Vagina (tissue), 2 donors: ENCODE measurements at regions not wholly inside any gene's neighbourhood (a gene's known extent, or its start where the extent isn't known, plus 50 kb on each side); places are given as distances from the start of the nearest gene placed in this dataset.

Experiments used
- CTCF ChIP-seq, 3 experiments: fragments of 450-650 bp in 2 of 3; fragments of 200-600 bp in 1 of 3; sonication (generic) in 1 of 3; IDR thresholded peaks; one replicate each; pipeline ENCODE4 v1.5.1; 2017 to 2019; ENCODE audit warnings: antibody characterized with exemption in 3 of 3, mild to moderate bottlenecking in 2 of 3, moderate library complexity in 2 of 3
- POLR2A ChIP-seq, 2 donors: fragments of 450-650 bp; IDR thresholded peaks; one replicate each; pipeline ENCODE4 v1.6.1; 2017; ENCODE audit warnings: antibody characterized with exemption in 2 of 2, mild to moderate bottlenecking in 2 of 2, moderate library complexity in 2 of 2
- POLR2AphosphoS5 ChIP-seq, 2 donors: sonication (generic); formaldehyde crosslinking; IDR thresholded peaks; one replicate each; pipeline ENCODE4 v1.9.0; 2017; ENCODE audit warnings: antibody characterized with exemption in 2 of 2, mild to moderate bottlenecking in 2 of 2, low read depth in 1 of 2; ENCODE audit not compliant: insufficient read depth in 1 of 2

- TF ChIP-seq CTCF (IDR thresholded peaks at IDR 0.05) (no peak), POLR2AphosphoS5 (IDR thresholded peaks at IDR 0.05; ENCODE audit: insufficient read depth in 1 of 2, low read depth in 1 of 2) (no peak), POLR2A (IDR thresholded peaks at IDR 0.05) (no peak)
These were observed 1434.7 kb downstream of the SLITRK1 start for GRCh38 chr13:82447416-82448077.
